IPS DF 4.7 (cell line): ENCODE measurements at regions not wholly inside any gene's neighbourhood (a gene's known extent, or its start where the extent isn't known, plus 50 kb on each side); places are given as distances from the start of the nearest gene placed in this dataset.
"Not testable (repeated sequence)": the region's sequence is repeated elsewhere in the genome, so short reads cannot be mapped to it uniquely, and the experiment has no call there.

Experiments used
- DNase-seq: peaks from one replicate; pipeline ENCODE4 v3.0.0-alpha.2; 2013; ENCODE audit warnings: low spot score; ENCODE audit errors: extremely low read depth

DNA sequence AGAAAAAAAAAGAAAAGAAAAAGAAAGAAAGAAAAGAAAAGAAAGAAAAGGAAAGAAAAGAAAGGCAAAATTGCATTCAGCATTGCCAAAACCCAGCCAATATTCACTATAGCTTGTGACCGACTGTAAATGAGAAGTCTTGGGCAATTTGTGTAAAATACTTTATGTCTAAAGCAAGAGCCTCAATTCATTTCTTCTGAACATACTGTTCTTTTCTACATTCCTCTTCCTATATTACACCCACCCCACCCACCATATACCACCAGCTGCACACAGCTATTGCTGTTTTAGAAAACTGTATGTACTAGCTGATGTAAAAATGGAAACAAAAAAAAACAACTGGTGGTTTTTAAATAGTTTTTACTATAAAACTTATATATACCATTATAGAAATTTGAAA lies 156.9 kb upstream of the TTC29 start:
- DNase-seq, result no peak

- DNase-seq, result no peak
These were observed 157.8 kb upstream of the TTC29 start for GRCh38 chr4:147103403-147103946.

- no peak for DNase-seq
These were observed 159.1 kb upstream of the TTC29 start for GRCh38 chr4:147104768-147105167.

- no peak for DNase-seq
These were observed 162.7 kb upstream of the TTC29 start for GRCh38 chr4:147108409-147108808.

- DNase-seq, result no peak
These were observed 164.1 kb upstream of the TTC29 start for GRCh38 chr4:147109800-147110199.

DNA sequence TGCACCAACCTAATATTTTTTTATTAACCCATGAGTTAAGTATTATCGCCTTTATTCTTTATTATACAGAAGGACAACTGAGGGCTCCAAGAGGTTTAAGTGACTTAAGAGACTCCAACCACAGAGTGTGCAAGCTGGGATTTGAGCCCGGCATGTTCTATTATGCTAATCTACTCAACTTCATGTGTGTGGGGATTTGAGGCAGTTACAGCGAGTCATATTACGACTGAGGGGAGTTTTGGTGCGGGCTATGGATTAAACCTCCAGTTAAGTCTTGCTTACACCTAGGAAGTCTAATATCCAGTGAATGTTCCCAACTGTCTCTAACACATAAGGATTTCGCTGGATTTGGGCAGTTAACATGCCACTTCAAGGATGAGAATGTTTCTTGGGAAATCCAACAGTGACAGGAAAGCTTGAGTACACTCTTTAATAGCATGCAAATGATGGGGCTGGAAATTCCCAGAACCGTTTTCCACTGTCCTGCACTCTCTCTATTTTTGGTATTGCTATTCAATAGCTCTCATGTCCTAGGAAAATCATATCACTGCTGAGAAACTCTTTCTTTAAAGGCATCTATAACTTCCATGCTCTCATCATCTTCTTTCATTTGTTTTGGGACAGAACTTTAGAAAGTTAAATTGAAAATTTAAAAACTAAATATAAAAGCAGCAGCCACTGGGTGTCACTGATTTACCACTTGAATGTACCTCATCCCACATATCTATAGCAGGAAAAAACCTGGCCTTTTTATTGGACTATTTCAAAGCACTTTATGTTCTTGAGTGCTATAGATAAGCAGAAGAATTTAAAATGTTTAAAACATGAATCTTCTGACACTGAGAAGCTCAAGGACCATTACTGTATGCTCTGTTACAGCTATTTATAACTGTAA lies 165.1 kb upstream of the TTC29 start:
- DNase-seq, result no peak

GRCh38 chr4:147112196-147112595 lies 166.5 kb upstream of the TTC29 start:
- not testable (repeated sequence) for DNase-seq

GRCh38 chr4:147117431-147117830 lies 171.8 kb upstream of the TTC29 start:
- DNase-seq, result no peak

DNA sequence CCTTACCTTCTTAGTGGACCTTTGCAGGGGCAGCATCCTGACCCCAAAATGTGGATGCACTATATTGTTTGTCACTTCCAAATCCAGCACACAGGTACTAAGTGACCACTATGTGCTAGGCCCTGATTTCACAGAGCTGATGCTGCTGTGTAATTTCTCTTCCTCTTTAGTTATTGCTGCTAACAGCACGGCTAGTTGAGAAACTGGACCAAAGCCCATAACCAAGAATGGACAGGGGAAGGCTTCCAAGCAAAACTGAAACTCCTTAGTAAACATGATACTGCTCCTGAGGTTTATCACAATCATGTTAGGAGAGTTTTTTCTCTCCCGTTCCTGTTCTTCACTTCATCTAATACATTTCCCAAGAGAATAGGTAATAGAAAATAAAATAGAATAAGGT lies 172.9 kb upstream of the TTC29 start:
- DNase-seq, result no peak

GRCh38 chr4:147122685-147123084 lies 177.0 kb upstream of the TTC29 start:
- no peak for DNase-seq

GRCh38 chr4:147123146-147123545 lies 177.5 kb upstream of the TTC29 start:
- no peak for DNase-seq

DNA sequence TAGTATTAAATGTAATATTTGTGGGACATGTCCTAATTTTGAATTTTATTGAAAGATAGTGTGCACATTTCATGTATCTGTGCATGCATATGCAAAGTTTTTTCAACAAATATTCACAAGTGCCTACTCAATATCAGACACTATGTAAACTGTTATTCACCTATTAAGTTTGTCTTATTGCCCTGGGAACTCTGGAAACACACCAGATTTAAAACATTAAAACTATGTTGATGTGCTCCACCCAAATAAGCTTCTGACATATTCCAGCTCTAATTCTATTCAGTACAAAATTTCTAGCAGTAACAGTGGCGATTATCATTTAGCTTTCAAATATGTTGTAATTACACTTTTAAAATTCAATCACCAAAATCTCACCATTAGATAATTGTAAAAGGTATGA lies 183.1 kb upstream of the TTC29 start:
- no peak for DNase-seq

DNA sequence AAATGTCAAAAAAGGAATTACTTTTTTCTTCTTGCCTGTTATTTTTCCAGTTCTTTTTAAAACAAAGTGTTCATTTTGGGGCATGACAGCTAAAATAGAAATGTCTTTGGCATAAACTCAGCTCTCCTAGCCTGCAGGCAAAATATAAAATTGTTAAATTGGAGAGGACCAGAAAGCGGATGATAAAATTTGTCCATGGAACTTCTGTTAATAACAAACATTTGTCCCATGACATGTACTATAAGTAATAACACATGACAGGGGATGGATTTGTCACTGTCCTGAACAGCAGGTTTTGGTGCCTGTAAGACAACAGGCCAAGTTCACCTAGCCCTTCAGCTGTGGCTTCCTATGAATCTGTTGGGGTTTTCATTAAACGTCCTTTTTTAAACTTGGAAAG lies 184.0 kb upstream of the TTC29 start:
- no peak for DNase-seq

- DNase-seq, result no peak
These were observed 189.0 kb upstream of the TTC29 start for GRCh38 chr4:147134536-147135210.

- DNase-seq, result no peak
These were observed 190.6 kb upstream of the TTC29 start for GRCh38 chr4:147136310-147136709.

DNA sequence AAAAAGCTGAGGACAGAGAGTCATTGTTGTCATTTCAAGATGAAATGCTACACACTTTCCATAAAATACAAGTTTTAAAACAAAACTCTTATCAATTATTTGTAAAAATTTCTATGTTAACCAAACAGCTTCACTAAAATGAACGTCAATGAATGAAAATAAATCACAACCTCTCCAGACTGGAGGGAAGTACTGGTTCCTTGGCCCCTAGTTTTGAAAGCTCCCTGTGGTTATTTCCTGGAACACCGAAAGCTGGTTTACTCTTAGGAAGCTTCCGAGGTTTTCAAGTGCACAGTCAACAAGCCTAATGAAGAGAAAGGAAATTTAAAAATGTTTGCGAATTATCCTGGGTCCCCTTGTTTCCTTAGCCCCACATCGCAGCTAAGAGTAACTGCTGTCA lies 191.1 kb upstream of the TTC29 start:
- no peak for DNase-seq

DNA sequence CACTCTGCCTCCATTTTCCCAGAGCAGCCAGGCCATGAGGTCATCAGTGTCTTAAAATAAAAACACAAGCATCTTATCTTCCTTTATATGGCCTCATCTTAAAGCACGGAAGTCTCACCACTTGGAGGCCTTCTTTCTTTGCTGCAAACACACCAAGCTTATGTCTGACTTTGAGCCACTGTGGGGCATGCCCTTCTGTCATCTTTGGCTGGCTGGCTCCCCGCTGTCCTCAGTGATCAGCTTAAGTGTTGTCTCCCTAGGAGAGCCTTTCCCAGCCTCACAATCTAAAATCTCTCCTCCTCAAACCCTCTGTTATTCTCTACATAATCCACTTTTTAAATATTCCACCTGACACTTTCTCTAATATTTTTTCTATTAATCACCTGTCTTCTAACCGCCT lies 191.6 kb upstream of the TTC29 start:
- no peak for DNase-seq

GRCh38 chr4:147138171-147138570 lies 192.5 kb upstream of the TTC29 start:
- DNase-seq, result no peak

DNA sequence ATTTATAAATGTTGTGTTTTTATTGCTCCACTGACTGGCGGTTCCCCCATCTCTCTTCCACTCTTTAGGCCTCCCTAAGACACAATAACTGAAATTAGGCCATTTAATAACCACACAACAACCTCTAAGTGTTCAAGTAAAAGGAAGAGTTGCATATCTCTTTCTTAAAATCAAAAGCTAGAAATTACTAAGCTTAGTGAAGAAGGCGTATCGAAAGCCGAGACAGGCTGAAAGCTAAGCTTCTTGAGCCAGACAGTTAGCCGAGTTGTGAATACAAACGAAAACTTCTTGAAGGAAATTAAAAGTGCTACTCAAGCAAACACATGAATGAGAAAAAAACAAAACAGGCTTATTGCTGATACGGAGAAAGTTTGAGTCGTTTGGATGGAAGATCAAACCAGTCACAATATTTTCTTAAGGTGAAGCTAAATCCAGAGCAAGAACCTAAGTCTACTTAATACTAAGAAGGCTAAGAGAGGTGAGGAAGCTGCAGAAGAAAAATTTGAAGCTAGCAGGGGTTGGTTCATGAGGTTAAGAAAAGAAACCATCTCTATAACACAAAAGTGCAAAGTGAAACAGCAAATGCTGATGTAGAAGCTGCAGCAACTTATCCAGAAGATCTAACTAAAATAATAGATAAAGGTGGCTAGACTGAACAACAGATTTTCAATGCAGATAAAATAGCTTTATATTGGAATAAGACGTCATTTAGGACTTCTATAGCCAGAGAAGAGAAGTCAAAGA lies 194.0 kb upstream of the TTC29 start:
- no peak for DNase-seq

GRCh38 chr4:147151763-147152162 lies 206.1 kb upstream of the TTC29 start:
- no peak for DNase-seq

DNA sequence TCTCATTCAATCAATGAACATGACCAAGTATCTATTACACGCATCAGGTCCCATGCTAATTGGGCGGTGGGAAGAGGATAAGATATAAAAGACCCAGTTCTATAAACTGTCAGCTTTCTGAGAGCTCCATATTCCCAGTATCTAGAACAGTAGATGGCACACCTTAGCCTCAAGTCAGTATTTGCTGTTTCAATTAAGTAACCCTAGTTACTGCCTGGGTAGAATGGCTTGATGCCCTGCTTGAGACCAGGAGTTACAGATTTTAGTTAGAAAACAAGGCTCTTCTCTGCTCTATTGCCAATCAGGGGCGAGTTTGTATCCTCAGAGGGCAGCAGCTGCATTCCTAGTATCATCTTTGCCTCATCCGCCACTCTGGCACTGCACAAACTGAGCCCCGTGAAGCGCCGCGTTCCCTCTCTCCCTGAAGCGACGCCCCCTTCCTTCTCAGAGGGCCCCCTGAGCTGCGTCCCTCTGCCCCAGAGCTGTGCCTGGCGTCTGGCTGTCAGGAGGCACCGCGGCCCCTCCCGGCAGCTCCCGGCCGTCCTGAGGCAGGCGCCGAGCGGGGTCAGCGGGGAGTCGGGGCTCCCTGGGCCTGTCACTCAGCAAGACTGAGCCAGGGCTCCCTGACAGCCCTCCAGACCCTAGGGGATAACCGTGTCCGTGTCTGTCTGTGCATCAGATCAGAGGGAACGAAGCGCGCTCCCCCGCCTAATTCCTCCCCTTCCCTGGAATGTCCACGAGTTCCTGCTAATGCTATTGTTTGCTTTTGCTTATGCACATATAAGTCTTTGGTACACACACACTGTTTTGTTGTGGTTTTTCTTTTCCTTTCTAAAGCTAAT lies 212.4 kb upstream of the TTC29 start:
- no peak for DNase-seq
